Colonic mucosa (tissue), 4 donors: ENCODE measurements at regions not wholly inside any gene's neighbourhood (a gene's known extent, or its start where the extent isn't known, plus 50 kb on each side); places are given as distances from the start of the nearest gene placed in this dataset.
"Not testable (repeated sequence)": the region's sequence is repeated elsewhere in the genome, so short reads cannot be mapped to it uniquely, and the experiment has no call there.

ENCODE experiments used
- DNase-seq: peaks from one replicate; pipeline ENCODE4 v3.0.0-alpha.2; 2020
- H3K27ac ChIP-seq: fragments of 200-600 bp; one replicate; pipeline ENCODE4 v1.8.0; 2021
- H3K27me3 ChIP-seq: fragments of 200-600 bp; one replicate; pipeline ENCODE4 v1.8.0; 2021
- H3K36me3 ChIP-seq: fragments of 200-600 bp; one replicate; pipeline ENCODE4 v1.8.0; 2021
- H3K4me1 ChIP-seq: fragments of 200-600 bp; one replicate; pipeline ENCODE4 v1.8.0; 2021; ENCODE audit warnings: mild to moderate bottlenecking
- H3K4me3 ChIP-seq: fragments of 200-600 bp; one replicate; pipeline ENCODE4 v1.8.0; 2021
- H3K9ac ChIP-seq, 2 donors: one replicate each; pipeline ENCODE4 v1.7.0; 2013; ENCODE audit warnings: control low read depth in 2 of 2, low read depth in 2 of 2, low read length in 2 of 2
- H3K9me3 ChIP-seq: fragments of 200-600 bp; one replicate; pipeline ENCODE4 v1.8.0; 2021
- CTCF ChIP-seq: fragments of 200-600 bp; IDR thresholded peaks from one replicate; pipeline ENCODE4 v1.8.0; 2022; ENCODE audit warnings: antibody characterized with exemption, mild to moderate bottlenecking
- intact Hi-C: fragments of 100-400 bp; cut with DNase I; formaldehyde crosslinking; loops from one replicate; pipeline ENCODE4 v1.14.1; 2022
- donor health status: healthy.
- donor health status: DM: no; HTN: no; CAD: no.
- donor health status: DM: no; HTN: no; CAD: no.

DNA sequence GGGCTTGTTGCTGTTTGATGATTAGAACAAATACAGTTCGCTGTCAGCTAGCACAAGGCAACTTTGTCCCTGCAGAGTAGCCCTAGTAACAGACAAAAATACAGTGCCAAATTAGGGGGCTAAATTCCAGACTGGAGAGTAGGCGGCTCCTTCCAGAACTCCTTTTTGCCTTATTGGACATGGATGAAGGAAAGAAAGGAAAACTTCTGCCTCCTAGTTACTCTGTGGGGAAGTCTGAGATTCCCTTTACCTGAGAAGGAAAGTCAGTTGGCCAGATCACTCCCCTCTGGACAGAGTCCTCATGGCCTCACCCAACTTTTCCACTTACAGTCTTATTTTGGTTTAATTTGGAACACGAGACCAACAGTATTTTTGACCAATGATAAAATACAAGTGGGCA lies 140.5 kb upstream of the ADAMTS3 start:
- no peak for TF ChIP-seq CTCF
- Histone ChIP-seq H3K4me1 (no peaks in the 10 kb centered on the region), H3K36me3 (no peaks in the 10 kb centered on the region), H3K4me3 (no peak overlapping the region), H3K27me3 (no peaks in the 10 kb centered on the region), H3K9me3 (no peaks in the 10 kb centered on the region), H3K9ac (no peak overlapping the region), H3K27ac (no peak overlapping the region)
- no peak for DNase-seq
- intact Hi-C loops, result no loop called here

DNA sequence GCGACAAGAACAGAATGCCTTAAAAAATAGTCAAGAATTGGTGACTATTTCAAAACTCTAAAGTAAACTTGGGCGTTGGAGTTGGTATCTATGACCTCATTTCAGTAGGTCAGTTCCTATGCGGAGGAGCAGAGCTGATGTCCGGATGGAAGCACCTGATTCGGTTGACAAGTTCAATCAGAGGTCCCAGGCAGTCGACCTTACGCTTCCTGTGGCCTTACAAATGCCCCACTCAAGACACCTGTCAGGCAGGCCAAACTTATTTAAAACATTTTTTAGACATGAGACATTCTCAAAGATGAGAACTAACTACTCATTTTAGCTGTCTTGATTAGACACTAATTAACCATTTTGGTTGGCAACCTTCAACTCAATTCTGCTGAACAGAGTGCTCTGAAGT lies 137.7 kb upstream of the ADAMTS3 start:
- H3K9me3 ChIP-seq, result no peaks in the 10 kb centered on the region
- H3K27me3 ChIP-seq, result no peaks in the 10 kb centered on the region
- DNase-seq, result no peak
- no peak for TF ChIP-seq CTCF
- no peaks in the 10 kb centered on the region for H3K36me3 ChIP-seq
- no peaks in the 10 kb centered on the region for H3K4me1 ChIP-seq
- H3K4me3 ChIP-seq, result no peak overlapping the region
- no peak overlapping the region for H3K9ac ChIP-seq
- intact Hi-C loops, result no loop called here
- H3K27ac ChIP-seq, result no peak overlapping the region

GRCh38 chr4:72704925-72705640 lies 136.1 kb upstream of the ADAMTS3 start:
- intact Hi-C loops, result loop anchor here (5.0 kb wide), 1 partner anchor 312 kb away; no protein-coding TSS in a partner anchor
- H3K9ac ChIP-seq, H3K4me3 ChIP-seq, H3K36me3 ChIP-seq, DNase-seq, H3K9me3 ChIP-seq, H3K4me1 ChIP-seq, H3K27ac ChIP-seq, H3K27me3 ChIP-seq: not testable (repeated sequence)

GRCh38 chr4:72702948-72703347 lies 133.9 kb upstream of the ADAMTS3 start:
- no peaks in the 10 kb centered on the region for H3K9me3 ChIP-seq
- no peak overlapping the region for H3K27ac ChIP-seq
- TF ChIP-seq CTCF, result no peak
- no peak for DNase-seq
- H3K27me3 ChIP-seq, result no peaks in the 10 kb centered on the region
- H3K4me1 ChIP-seq, result no peaks in the 10 kb centered on the region
- H3K36me3 ChIP-seq, result no peaks in the 10 kb centered on the region
- intact Hi-C loops, result loop anchor here (5.0 kb wide), 1 partner anchor 314 kb away; no protein-coding TSS in a partner anchor
- no peak overlapping the region for H3K9ac ChIP-seq
- H3K4me3 ChIP-seq, result no peak overlapping the region

GRCh38 chr4:72701987-72702819 lies 133.2 kb upstream of the ADAMTS3 start:
- Histone ChIP-seq H3K36me3 (no peaks in the 10 kb centered on the region), H3K27ac (no peak overlapping the region), H3K4me1 (no peaks in the 10 kb centered on the region), H3K4me3 (peak overlapping the region; percentile 21), H3K27me3 (no peaks in the 10 kb centered on the region), H3K9ac (no peak overlapping the region), H3K9me3 (no peaks in the 10 kb centered on the region)
- intact Hi-C loops, result loop anchor here (5.0 kb wide), 1 partner anchor 315 kb away; no protein-coding TSS in a partner anchor
- TF ChIP-seq CTCF, result peak; percentile 24
- peak; percentile 25 for DNase-seq

DNA sequence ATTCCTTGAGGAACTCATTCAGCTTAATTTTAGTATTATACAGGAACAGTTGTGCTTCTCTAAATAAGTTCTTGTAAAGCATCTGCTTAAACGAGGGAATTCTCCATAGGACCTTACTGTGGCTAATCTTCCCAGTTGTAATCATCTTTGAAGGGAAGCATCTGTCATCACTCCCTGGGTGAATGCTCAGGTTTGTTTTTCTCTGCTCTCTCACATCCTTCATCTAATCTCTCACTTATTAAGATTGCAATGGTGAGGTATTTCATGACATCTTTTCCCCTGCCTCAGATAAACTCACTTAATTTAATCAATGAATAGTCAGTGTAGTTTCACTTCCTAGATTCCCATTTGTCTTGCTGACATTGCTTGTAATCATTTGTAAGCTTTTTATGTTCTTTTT lies 121.8 kb upstream of the ADAMTS3 start:
- Histone ChIP-seq H3K27me3 (no peaks in the 10 kb centered on the region), H3K27ac (no peak overlapping the region), H3K9me3 (no peaks in the 10 kb centered on the region), H3K4me3 (no peak overlapping the region), H3K9ac (no peak overlapping the region), H3K36me3 (no peaks in the 10 kb centered on the region), H3K4me1 (no peaks in the 10 kb centered on the region)
- intact Hi-C loops, result no loop called here
- no peak for TF ChIP-seq CTCF
- DNase-seq, result no peak
